ENCODE measurements at regions not wholly inside any gene's neighbourhood (a gene's known extent, or its start where the extent isn't known, plus 50 kb on each side); places are given as distances from the start of the nearest gene placed in this dataset.

GRCh38 chr2:19664646-19665045, 237.1 kb downstream of the TTC32 start:
- POLR2A ChIA-PET: no interaction called here
- DNase-seq (ENCODE audit: extremely low spot score): no peak
- TF ChIP-seq, protein P1, sequence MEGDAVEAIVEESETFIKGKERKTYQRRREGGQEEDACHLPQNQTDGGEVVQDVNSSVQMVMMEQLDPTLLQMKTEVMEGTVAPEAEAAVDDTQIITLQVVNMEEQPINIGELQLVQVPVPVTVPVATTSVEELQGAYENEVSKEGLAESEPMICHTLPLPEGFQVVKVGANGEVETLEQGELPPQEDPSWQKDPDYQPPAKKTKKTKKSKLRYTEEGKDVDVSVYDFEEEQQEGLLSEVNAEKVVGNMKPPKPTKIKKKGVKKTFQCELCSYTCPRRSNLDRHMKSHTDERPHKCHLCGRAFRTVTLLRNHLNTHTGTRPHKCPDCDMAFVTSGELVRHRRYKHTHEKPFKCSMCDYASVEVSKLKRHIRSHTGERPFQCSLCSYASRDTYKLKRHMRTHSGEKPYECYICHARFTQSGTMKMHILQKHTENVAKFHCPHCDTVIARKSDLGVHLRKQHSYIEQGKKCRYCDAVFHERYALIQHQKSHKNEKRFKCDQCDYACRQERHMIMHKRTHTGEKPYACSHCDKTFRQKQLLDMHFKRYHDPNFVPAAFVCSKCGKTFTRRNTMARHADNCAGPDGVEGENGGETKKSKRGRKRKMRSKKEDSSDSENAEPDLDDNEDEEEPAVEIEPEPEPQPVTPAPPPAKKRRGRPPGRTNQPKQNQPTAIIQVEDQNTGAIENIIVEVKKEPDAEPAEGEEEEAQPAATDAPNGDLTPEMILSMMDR (IDR thresholded peaks at IDR 0.05; ENCODE audit: control extremely low read depth, extremely low read depth, low read depth, missing control alignments): no peak
- CTCF ChIA-PET: interaction anchor here (1.3 to 2.5 kb wide), 2 partner anchors 13 to 31 kb away, joined by 3 to 5 read pairs; no protein-coding TSS in a partner anchor

DNA sequence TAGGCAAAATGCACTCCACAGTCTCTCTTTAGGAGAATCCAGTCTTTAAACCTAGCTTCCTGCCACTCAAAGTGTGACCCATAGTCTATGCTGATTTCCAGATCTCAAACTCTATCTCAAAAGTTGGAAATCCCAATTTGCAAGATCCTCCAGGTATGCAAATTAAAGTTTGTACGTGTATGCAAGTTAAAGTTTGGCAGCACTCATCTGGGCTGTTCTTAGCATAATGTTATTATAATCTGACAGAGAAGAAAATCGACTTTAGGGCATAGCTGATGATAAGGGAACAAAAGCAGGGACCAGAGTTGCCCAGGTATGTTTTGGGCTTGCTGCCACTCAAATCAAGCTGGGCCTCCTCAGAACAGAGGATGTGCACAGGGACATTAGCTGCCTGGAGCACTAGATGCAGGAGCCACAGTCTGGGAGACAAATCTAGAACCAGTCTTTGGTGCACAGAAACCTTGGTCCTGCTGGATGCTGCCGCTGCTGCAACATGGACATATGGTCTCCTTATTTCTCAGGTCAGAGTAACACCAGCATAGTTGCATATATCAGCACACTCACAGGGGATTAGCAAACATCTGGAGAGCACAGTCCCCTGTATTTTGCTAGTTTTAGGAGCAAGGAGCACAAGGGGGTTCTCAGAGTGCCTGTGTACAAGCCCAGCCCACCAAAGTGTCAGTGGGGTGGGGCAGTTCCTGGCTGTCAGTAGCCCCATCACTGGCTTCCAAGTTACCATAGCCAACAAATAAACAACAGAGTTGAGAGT, 242.6 kb downstream of the TTC32 start:
- no peak for DNase-seq (ENCODE audit: extremely low spot score)

DNA sequence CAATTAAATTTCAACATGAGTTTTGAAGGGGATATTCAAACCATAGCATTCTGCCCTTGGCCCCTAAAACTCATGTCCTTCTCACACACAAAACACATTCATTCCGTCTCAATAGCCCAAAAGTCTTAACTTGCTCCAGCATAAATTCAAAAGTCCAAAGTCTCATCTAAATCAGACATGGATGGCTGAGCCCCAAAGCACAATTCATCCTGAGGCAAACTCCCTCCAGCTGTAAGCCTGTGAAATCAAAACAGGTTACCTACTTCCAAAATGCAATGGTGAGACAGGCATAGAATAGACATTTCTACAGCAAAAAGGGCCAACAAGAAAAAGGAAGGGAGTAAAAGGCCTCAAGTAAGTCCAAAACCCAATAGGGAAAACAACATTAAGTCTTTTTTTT, 245.8 kb downstream of the TTC32 start:
- CTCF ChIA-PET: interaction anchor here (1.8 kb wide), 1 partner anchor 13 kb away, joined by 5 read pairs; no protein-coding TSS in a partner anchor
- TF ChIP-seq, protein P1 (IDR thresholded peaks at IDR 0.05; ENCODE audit: control extremely low read depth, extremely low read depth, low read depth, missing control alignments): no peak
- POLR2A ChIA-PET: no interaction called here
- DNase-seq (ENCODE audit: extremely low spot score): no peak

More for the DNA sequence above, 242.6 kb downstream of the TTC32 start:
- TF ChIP-seq, protein P1 (IDR thresholded peaks at IDR 0.05; ENCODE audit: control extremely low read depth, extremely low read depth, low read depth, missing control alignments): no peak
- ChIA-PET POLR2A (no interaction called here), CTCF (no interaction called here)

- TF ChIP-seq, protein P1 (IDR thresholded peaks at IDR 0.05; ENCODE audit: control extremely low read depth, extremely low read depth, low read depth, missing control alignments): no peak
- no peak for DNase-seq (ENCODE audit: extremely low spot score)
- ChIA-PET POLR2A (interaction anchor here (0.6 kb wide), 1 partner anchor 315 kb away, joined by 5 read pairs; no protein-coding TSS in a partner anchor), CTCF (interaction anchor here (1.0 to 2.1 kb wide), 2 partner anchors 9 to 12 kb away, joined by 3 to 7 read pairs; no protein-coding TSS in a partner anchor)
These were observed 247.3 kb downstream of the TTC32 start for GRCh38 chr2:19654310-19655090.

DNA sequence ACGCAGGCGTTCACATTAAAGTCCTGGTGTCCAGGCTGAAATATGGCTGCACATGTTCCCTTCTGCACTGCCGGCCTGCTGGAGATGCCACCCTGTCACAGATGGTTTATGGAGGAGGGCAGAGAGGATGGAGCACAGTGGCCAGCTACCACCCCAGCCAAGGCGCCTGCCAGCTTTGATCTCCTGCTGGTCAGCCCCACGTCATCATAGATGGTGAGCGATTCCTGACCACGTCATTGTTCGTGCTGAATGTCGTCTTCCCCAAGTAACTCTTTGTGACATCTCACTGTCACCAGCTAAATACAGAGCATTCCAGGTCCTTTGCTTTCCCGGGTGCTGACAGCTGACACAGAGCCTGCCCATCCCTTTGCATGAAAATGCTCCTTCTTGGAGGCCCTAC, 248.3 kb downstream of the TTC32 start:
- CTCF ChIA-PET: interaction anchor here (2.1 kb wide), 1 partner anchor 11 kb away, joined by 7 read pairs; no protein-coding TSS in a partner anchor
- no peak for DNase-seq (ENCODE audit: extremely low spot score)
- TF ChIP-seq, protein P1 (IDR thresholded peaks at IDR 0.05; ENCODE audit: control extremely low read depth, extremely low read depth, low read depth, missing control alignments): no peak
- POLR2A ChIA-PET: no interaction called here

- ChIA-PET CTCF (interaction anchor here (2.1 kb wide), 1 partner anchor 10 kb away, joined by 7 read pairs; no protein-coding TSS in a partner anchor), POLR2A (no interaction called here)
- no peak for DNase-seq (ENCODE audit: extremely low spot score)
- TF ChIP-seq, protein P1 (IDR thresholded peaks at IDR 0.05; ENCODE audit: control extremely low read depth, extremely low read depth, low read depth, missing control alignments): no peak
These were observed 249.0 kb downstream of the TTC32 start for GRCh38 chr2:19652811-19653210.

All from GM10248 (cell line).